ENCODE measurements at regions not wholly inside any gene's neighbourhood (a gene's known extent, or its start where the extent isn't known, plus 50 kb on each side); places are given as distances from the start of the nearest gene placed in this dataset.

GRCh38 chr2:81576713-81577112, 1272.2 kb upstream of the LRRTM1 start (continued):
- TF ChIP-seq CEBPZ (IDR thresholded peaks at IDR 0.05; ENCODE audit: low read depth, low read length) = no peak
- no peak for TF ChIP-seq TARDBP (IDR thresholded peaks at IDR 0.05; ENCODE audit: borderline replicate concordance)

DNA sequence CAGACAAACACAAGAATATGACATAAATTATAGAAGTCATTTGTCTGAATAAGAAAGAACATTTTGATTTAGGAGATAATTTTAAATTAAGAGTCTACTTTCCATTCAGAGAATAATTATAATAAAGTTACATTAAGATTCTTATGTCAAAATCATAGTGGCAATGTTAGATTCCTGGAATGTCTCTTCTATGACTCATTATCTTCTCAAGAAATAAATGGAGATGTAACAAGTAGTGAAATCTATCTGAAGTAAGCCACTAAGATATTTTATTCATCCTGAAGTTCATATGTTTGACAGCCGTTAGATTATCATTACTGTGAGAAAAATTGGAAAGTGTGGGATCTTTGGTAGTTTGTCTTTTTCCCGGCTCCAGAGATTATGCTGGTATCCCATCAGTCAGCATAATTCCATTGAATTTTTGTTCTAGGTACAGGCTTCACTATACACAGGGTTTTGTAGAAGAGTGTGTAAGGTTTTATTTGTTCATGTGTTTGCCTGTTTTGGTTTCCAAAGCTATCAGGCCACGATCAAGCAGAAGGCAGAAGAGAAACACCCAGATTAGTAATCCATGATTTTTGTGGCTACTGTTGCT, 1246.6 kb upstream of the LRRTM1 start:
- Histone ChIP-seq H2AFZ (ENCODE audit: control insufficient read depth, low read depth, low read length) (no peak overlapping the region), H4K20me1 (ENCODE audit: control insufficient read depth, insufficient read depth) (no peaks in the 10 kb centered on the region), H3K4me2 (ENCODE audit: control insufficient read depth, insufficient read depth) (no peak overlapping the region), H3K9ac (ENCODE audit: control insufficient read depth, insufficient read depth, low read length) (no peak overlapping the region), H3K4me1 (ENCODE audit: control insufficient read depth, insufficient read depth, low read length) (no peaks in the 10 kb centered on the region), H3K27ac (ENCODE audit: control insufficient read depth, insufficient read depth) (no peak overlapping the region), H3K9me3 (replicated peaks; ENCODE audit: control insufficient read depth, insufficient read depth, low read length) (no peaks in the 10 kb centered on the region), H3K79me2 (ENCODE audit: control insufficient read depth, insufficient read depth, low read length) (no peaks in the 10 kb centered on the region), H3K36me3 (ENCODE audit: control insufficient read depth in 2 of 2, insufficient read depth in 2 of 2, low read length in 1 of 2) (no peaks in the 10 kb centered on the region), H3K4me3 (no peak overlapping the region), H3K27me3 (replicated peaks in 1 of 2; ENCODE audit: control insufficient read depth in 2 of 2, insufficient read depth in 2 of 2, low read length in 1 of 2) (no peaks in the 10 kb centered on the region)
- in situ Hi-C loops (cut with MboI) (no loop called here), intact Hi-C loops (cut with micrococcal nuclease; ENCODE audit: unreplicated experiment) (no loop called here)
- CTCF ChIA-PET = no interaction called here
- RAD21 ChIA-PET (ENCODE audit: unreplicated experiment) = no interaction called here
- WGBS (ENCODE audit: insufficient coverage, insufficient replicate concordance, low lambda C conversion rate, missing lambda C conversion rate) = 26% methylated on average over 3 of the region's 3 CpGs
- no peak for ATAC-seq
- DNase-seq (ENCODE audit: low read depth, low spot score) = no peak
- BruUV-seq (replicated peaks) = no TSS peak
- POLR2A ChIA-PET = no interaction called here
- TF ChIP-seq, protein P1, sequence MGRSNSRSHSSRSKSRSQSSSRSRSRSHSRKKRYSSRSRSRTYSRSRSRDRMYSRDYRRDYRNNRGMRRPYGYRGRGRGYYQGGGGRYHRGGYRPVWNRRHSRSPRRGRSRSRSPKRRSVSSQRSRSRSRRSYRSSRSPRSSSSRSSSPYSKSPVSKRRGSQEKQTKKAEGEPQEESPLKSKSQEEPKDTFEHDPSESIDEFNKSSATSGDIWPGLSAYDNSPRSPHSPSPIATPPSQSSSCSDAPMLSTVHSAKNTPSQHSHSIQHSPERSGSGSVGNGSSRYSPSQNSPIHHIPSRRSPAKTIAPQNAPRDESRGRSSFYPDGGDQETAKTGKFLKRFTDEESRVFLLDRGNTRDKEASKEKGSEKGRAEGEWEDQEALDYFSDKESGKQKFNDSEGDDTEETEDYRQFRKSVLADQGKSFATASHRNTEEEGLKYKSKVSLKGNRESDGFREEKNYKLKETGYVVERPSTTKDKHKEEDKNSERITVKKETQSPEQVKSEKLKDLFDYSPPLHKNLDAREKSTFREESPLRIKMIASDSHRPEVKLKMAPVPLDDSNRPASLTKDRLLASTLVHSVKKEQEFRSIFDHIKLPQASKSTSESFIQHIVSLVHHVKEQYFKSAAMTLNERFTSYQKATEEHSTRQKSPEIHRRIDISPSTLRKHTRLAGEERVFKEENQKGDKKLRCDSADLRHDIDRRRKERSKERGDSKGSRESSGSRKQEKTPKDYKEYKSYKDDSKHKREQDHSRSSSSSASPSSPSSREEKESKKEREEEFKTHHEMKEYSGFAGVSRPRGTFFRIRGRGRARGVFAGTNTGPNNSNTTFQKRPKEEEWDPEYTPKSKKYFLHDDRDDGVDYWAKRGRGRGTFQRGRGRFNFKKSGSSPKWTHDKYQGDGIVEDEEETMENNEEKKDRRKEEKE (IDR thresholded peaks at IDR 0.05) = no peak
- no peak for TF ChIP-seq PRDM15 (CRISPR knock-in tag; IDR thresholded peaks at IDR 0.05)
- TF ChIP-seq NFXL1 (IDR thresholded peaks at IDR 0.05; ENCODE audit: borderline replicate concordance) = no peak
- TF ChIP-seq MTA3 (IDR thresholded peaks at IDR 0.05; ENCODE audit: borderline replicate concordance, low read length) = no peak
- no peak for TF ChIP-seq EED (IDR thresholded peaks at IDR 0.05; ENCODE audit: low read depth)
- TF ChIP-seq CBX5 (IDR thresholded peaks at IDR 0.05; ENCODE audit: low read depth) = no peak
- TF ChIP-seq CBFB (IDR thresholded peaks at IDR 0.05; ENCODE audit: low read depth) = no peak
- no peak for TF ChIP-seq ZZZ3 (IDR thresholded peaks at IDR 0.05; ENCODE audit: control insufficient read depth, insufficient read length, low read depth)
- TF ChIP-seq NR2F1 (conservative IDR thresholded peaks at IDR 0.05) = no peak
- no peak for FAIRE-seq
- SMC1A ChIA-PET (ENCODE audit: uncharacterized antibody, unreplicated experiment) = interaction anchor here (0.7 kb wide), 1 partner anchor 884 kb away, joined by 3 read pairs; no protein-coding TSS in a partner anchor
